ENCODE measurements at regions not wholly inside any gene's neighbourhood (a gene's known extent, or its start where the extent isn't known, plus 50 kb on each side); places are given as distances from the start of the nearest gene placed in this dataset.
A peak's percentile ranks its signal among the peaks of the same experiment; 100 is the strongest.

GRCh38 chr6:12229332-12229731, 60.8 kb upstream of the EDN1 start:
- TF ChIP-seq, protein P1, sequence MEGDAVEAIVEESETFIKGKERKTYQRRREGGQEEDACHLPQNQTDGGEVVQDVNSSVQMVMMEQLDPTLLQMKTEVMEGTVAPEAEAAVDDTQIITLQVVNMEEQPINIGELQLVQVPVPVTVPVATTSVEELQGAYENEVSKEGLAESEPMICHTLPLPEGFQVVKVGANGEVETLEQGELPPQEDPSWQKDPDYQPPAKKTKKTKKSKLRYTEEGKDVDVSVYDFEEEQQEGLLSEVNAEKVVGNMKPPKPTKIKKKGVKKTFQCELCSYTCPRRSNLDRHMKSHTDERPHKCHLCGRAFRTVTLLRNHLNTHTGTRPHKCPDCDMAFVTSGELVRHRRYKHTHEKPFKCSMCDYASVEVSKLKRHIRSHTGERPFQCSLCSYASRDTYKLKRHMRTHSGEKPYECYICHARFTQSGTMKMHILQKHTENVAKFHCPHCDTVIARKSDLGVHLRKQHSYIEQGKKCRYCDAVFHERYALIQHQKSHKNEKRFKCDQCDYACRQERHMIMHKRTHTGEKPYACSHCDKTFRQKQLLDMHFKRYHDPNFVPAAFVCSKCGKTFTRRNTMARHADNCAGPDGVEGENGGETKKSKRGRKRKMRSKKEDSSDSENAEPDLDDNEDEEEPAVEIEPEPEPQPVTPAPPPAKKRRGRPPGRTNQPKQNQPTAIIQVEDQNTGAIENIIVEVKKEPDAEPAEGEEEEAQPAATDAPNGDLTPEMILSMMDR (IDR thresholded peaks at IDR 0.05): no peak
- no peak overlapping the region for H3K27ac ChIP-seq
- ATAC-seq: no peak

DNA sequence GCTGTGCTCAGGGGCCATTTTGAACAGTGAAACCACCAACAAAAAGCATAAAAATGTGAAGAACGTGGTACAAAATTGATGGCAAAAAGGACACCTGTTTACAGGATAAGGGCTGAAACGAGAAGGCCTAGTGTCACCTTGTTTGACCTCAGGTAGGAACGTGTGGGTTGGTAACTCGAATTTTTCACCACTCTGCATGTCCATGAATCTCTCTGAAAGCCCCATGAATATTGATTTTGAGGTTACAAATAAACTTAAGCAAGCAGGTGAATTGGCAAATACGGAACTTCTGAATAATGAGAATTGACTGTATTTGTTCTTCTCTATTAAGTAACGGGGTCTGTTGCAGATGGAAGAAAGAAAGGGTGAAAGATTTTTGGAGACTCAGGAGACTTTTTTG, 59.6 kb upstream of the EDN1 start:
- no peaks in the 10 kb centered on the region for H3K27me3 ChIP-seq
- no peak overlapping the region for H3K4me3 ChIP-seq
- no peaks in the 10 kb centered on the region for H3K9me3 ChIP-seq
- intact Hi-C loops (cut with DNase I): no loop called here
- TF ChIP-seq, protein P1 (IDR thresholded peaks at IDR 0.05): no peak
- H3K4me1 ChIP-seq: peaks cover 0 to 30% of the 10 kb centered on the region in 2 donors
- no peaks in the 10 kb centered on the region for H3K36me3 ChIP-seq
- no peak overlapping the region for H3K27ac ChIP-seq
- ATAC-seq: no peak
- no peak for DNase-seq

More at GRCh38 chr6:12229332-12229731, 60.8 kb upstream of the EDN1 start:
- intact Hi-C loops (cut with DNase I): no loop called here
- Histone ChIP-seq H3K4me1 (peaks cover 0 to 19% of the 10 kb centered on the region in 2 donors), H3K27me3 (no peaks in the 10 kb centered on the region), H3K36me3 (no peaks in the 10 kb centered on the region), H3K9me3 (no peaks in the 10 kb centered on the region), H3K4me3 (no peak overlapping the region)
- DNase-seq: no peak

DNA sequence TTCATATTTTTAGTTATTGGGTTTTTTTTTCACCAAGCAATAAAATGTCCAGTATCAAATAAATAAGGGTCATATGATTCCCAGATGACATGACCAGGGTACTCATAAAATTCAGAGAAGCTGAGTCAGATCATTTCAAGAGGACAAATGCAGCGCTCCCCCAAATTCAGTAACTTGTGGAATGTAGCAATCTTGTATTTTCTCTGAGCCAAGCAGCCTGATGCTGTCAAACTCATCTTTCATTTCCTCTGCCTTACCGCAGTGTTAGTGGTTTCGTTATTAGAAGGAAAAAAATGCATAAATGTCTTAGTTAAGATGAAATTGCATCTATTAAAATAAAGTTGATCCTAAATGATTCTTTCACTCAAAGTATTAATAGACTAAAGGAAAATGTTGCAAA, 57.8 kb upstream of the EDN1 start:
- TF ChIP-seq, protein P1 (IDR thresholded peaks at IDR 0.05): no peak
- Histone ChIP-seq H3K27me3 (no peaks in the 10 kb centered on the region), H3K4me3 (no peak overlapping the region), H3K4me1 (peaks cover 0 to 30% of the 10 kb centered on the region in 2 donors), H3K27ac (peak overlapping the region in 1 of 2 donors; percentile 63), H3K36me3 (no peaks in the 10 kb centered on the region), H3K9me3 (no peaks in the 10 kb centered on the region)
- intact Hi-C loops (cut with DNase I): no loop called here
- DNase-seq (no peak), ATAC-seq (no peak)

GRCh38 chr6:12232821-12233220, 57.3 kb upstream of the EDN1 start:
- no peak for DNase-seq
- intact Hi-C loops (cut with DNase I): no loop called here
- TF ChIP-seq, protein P1 (IDR thresholded peaks at IDR 0.05): no peak
- Histone ChIP-seq H3K9me3 (no peaks in the 10 kb centered on the region), H3K4me1 (peaks cover 0 to 30% of the 10 kb centered on the region in 2 donors), H3K27ac (peak overlapping the region in 1 of 2 donors; percentile 63), H3K27me3 (no peaks in the 10 kb centered on the region), H3K36me3 (no peaks in the 10 kb centered on the region), H3K4me3 (no peak overlapping the region)
- ATAC-seq: no peak

DNA sequence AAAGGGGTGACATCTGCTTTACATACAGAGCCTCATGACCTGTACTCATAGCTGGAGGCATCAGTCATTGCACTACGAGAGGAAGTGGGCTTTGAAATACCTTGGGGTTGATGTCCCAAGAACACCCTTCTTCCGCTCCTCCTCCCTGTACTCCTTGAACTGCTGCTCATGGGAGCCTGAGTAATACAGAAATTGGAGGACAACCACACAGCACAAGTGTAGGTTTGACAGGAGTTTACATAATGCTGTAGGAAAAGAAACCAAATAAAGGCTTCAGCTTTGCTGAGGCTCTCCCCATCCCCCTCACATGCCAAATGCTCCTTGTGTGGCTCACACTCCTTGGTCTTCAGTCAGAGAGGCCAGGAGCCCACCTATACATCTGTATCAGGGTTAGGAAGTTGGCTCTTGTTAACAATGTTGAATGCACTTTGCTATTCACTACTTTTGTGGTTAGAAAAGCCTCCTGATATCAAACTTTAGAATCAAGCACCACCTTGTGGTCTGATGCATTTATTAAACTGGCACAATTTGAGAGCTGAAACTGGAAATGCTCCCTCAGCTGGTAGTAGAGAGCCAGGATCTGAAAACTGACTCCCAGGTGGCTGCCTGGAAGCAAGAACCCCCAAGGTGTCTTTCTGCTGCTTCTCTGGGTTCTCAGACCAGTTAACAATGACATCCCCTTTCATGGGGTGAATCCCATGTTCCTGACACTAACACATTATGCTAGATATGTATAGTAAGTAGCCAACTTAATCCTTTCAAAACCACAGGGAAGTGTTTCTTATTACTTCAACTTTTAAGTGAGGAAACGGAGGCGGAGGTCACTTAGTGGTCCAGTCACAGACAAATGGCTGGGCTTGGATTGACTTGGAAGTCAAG, 56.2 kb upstream of the EDN1 start:
- no peak overlapping the region for H3K4me3 ChIP-seq
- H3K36me3 ChIP-seq: no peaks in the 10 kb centered on the region
- ATAC-seq (peak; percentile 96), DNase-seq (peak in 2 of 4 donors; percentile 61 to 80)
- H3K27me3 ChIP-seq: no peaks in the 10 kb centered on the region
- TF ChIP-seq, protein P1 (IDR thresholded peaks at IDR 0.05): peak; percentile 41 to 60
- intact Hi-C loops (cut with DNase I): no loop called here
- H3K4me1 ChIP-seq: peaks cover 0 to 30% of the 10 kb centered on the region in 2 donors
- peak overlapping the region in 1 of 2 donors; percentile 63 for H3K27ac ChIP-seq
- no peaks in the 10 kb centered on the region for H3K9me3 ChIP-seq
